BE2C (cell line): ENCODE measurements at regions not wholly inside any gene's neighbourhood (a gene's known extent, or its start where the extent isn't known, plus 50 kb on each side); places are given as distances from the start of the nearest gene placed in this dataset.
"Not testable (repeated sequence)": the region's sequence is repeated elsewhere in the genome, so short reads cannot be mapped to it uniquely, and the experiment has no call there.

Experiments
- DNase-seq: peaks from one replicate; pipeline ENCODE4 v3.0.0-alpha.2; 2020
- H3K27me3 ChIP-seq: fragments of 250-450 bp; sonication (Bioruptor Pico); 2 replicates; pipeline ENCODE4 v1.5.1; 2020; ENCODE audit warnings: mild to moderate bottlenecking
- H3K36me3 ChIP-seq: fragments of 250-450 bp; sonication (Bioruptor Pico); 2 replicates; pipeline ENCODE4 v1.5.1; 2020; ENCODE audit warnings: mild to moderate bottlenecking
- H3K4me1 ChIP-seq: fragments of 250-450 bp; sonication (Bioruptor Pico); 2 replicates; pipeline ENCODE4 v1.5.1; 2020
- H3K4me3 ChIP-seq: 2 replicates; pipeline ENCODE4 v1.5.1; 2011; ENCODE audit warnings: low read depth, low read length
- H3K9me3 ChIP-seq: fragments of 250-450 bp; sonication (Bioruptor Pico); 2 replicates; pipeline ENCODE4 v1.5.1; 2020
- TF ChIP-seq, protein P1 (sequence below): IDR thresholded peaks from 2 replicates; pipeline ENCODE4 v1.5.1; 2012; ENCODE audit warnings: mild to moderate bottlenecking, low read depth, low read length

DNA sequence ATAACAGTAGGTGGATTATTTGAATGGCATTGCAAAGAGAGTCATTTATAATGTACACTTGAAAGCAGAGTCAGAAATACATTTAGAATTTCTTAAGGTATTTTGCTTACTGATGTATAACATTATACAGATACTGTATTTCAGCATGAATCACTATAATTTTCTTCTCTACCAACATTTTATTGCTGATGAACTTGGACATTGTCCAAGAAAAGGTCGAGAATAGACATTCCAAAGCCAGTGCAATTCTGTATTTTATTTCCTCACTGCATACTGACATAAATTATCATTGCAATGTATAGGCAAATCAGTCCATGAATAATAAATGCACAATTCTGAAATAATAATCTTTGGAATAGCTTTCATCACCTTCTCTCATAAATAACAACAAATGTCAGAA is 1420.0 kb upstream of the EYS start:
- no peak for DNase-seq
- Histone ChIP-seq H3K36me3 (no peaks in the 10 kb centered on the region), H3K27me3 (no peaks in the 10 kb centered on the region), H3K9me3 (no peaks in the 10 kb centered on the region), H3K4me1 (no peaks in the 10 kb centered on the region; the same call in 1 of the 2 replicates), H3K4me3 (no peak overlapping the region)
- TF ChIP-seq, protein P1, sequence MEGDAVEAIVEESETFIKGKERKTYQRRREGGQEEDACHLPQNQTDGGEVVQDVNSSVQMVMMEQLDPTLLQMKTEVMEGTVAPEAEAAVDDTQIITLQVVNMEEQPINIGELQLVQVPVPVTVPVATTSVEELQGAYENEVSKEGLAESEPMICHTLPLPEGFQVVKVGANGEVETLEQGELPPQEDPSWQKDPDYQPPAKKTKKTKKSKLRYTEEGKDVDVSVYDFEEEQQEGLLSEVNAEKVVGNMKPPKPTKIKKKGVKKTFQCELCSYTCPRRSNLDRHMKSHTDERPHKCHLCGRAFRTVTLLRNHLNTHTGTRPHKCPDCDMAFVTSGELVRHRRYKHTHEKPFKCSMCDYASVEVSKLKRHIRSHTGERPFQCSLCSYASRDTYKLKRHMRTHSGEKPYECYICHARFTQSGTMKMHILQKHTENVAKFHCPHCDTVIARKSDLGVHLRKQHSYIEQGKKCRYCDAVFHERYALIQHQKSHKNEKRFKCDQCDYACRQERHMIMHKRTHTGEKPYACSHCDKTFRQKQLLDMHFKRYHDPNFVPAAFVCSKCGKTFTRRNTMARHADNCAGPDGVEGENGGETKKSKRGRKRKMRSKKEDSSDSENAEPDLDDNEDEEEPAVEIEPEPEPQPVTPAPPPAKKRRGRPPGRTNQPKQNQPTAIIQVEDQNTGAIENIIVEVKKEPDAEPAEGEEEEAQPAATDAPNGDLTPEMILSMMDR: no peak

DNA sequence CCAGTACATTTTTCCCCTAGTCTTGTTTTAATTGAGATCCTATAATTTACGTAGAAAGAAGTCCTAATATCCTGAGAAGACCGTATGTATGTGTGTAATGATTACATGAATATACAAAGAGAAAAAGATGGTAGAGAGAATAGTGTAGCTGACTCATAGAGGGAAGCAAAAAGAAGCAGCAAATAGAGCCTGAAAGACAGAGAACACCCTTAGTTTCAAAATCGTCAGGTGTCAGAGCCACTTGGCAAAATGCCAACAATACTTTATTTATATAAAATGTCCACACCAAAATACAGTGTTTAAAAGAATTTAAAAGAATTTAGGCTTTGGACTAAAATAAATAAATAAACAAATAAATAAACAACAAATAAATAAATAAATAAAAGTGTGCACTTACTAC is 1414.1 kb upstream of the EYS start:
- TF ChIP-seq, protein P1: no peak
- no peak overlapping the region for H3K4me3 ChIP-seq
- H3K27me3 ChIP-seq: no peaks in the 10 kb centered on the region
- H3K9me3 ChIP-seq: no peaks in the 10 kb centered on the region
- no peaks in the 10 kb centered on the region for H3K36me3 ChIP-seq
- DNase-seq: no peak
- no peaks in the 10 kb centered on the region for H3K4me1 ChIP-seq

DNA sequence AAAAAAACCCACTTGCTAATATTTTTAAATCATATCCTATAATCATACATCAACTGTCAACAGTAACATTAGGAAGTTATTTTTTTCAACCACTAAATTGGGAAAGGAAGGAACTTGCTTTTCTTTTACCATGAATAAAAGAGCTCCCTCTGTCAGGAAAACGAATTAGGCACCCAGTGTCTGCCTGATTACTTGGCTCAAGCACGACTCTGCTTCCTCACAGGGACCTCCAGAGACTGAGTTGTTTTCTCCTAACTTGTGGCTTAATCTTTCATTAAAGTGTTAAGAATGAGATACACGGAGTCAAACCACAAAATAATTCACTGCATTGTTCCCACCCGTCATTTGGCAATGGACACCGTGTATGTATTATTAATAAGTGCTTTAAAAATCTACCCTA is 1405.1 kb upstream of the EYS start:
- TF ChIP-seq, protein P1: no peak
- DNase-seq: no peak
- no peaks in the 10 kb centered on the region for H3K9me3 ChIP-seq
- no peak overlapping the region for H3K4me3 ChIP-seq
- no peaks in the 10 kb centered on the region for H3K4me1 ChIP-seq
- H3K27me3 ChIP-seq: no peaks in the 10 kb centered on the region
- no peaks in the 10 kb centered on the region for H3K36me3 ChIP-seq

DNA sequence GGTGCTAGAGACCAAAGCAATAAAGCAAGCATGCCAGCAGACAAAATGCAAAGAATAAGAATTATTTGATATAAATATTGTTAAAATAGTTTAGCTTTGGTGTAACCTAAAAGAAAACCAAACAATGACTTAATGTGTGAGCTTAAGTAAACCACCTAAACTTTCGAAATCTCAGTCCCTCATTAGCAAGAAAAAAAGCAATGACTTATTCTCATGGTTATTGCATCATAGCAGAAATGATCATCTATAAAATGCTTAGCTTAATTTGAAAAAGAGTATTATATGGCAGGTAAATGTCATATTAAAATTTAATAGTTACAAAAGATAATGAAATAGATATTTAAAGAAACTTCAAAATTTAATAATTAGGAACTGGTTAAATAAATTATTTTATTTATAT is 1395.7 kb upstream of the EYS start:
- no peaks in the 10 kb centered on the region for H3K4me1 ChIP-seq
- TF ChIP-seq, protein P1: no peak
- DNase-seq: no peak
- H3K27me3 ChIP-seq: no peaks in the 10 kb centered on the region
- no peaks in the 10 kb centered on the region for H3K9me3 ChIP-seq
- H3K36me3 ChIP-seq: no peaks in the 10 kb centered on the region
- H3K4me3 ChIP-seq: no peak overlapping the region

DNA sequence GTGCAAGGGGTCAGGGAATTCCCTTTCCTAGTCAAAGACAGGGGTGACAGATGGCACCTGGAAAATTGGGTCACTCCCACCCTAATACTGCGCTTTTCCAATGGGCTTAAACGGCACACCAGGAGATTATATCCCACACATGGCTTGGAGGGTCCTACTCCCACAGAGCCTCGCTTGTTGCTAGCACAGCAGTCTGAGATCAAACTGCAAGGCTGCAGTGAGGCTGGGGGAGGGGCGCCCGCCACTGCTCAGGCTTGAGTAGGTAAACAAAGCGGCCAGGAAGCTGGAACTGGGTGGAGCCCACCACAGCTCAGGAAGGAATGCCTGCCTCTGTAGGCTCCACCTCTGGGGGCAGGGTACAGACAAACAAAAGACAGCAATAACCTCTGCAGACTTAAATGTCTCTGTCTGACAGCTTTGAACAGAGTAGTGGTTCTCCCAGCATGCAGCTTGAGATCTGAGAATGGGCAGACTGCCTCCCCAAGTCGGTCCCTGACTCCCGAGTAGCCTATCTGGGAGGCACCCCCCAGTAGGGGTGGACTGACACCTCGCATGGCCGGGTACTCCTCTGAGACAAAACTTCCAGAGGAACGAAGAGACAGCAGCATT is 1388.7 kb upstream of the EYS start:
- H3K36me3 ChIP-seq: not testable (repeated sequence)

DNA sequence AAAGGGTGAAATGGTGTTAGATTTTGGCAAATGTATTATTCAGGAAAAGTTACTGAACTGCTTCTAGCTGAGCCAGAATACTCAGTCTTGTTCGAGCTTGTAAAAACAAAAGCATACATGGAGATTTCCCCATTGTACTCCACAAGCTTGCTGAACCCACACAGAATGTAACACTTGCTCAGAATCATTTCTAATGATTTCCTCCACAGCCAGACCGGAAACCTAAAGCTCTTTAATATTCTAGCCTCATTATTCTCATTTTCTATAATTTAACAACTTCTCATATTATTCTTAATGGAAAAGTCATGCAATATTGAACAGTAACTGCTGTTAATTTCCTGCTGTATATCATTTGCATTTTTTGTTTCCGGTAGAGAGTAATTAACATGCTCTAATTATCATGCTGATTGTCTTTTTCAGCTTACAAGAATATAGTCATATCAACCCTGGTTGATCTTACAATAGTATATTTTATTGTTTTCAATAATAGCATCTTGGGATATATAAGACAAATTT is 1387.5 kb upstream of the EYS start:
- Histone ChIP-seq H3K27me3 (no peaks in the 10 kb centered on the region), H3K4me3 (no peak overlapping the region), H3K9me3 (no peaks in the 10 kb centered on the region), H3K4me1 (no peaks in the 10 kb centered on the region), H3K36me3 (no peaks in the 10 kb centered on the region)
- DNase-seq: no peak
- TF ChIP-seq, protein P1: no peak

More for the DNA sequence above, 1388.7 kb upstream of the EYS start:
- not testable (repeated sequence) for DNase-seq, H3K4me3 ChIP-seq, H3K4me1 ChIP-seq, H3K9me3 ChIP-seq, H3K27me3 ChIP-seq
